ACHN (cell line): ENCODE measurements at regions not wholly inside any gene's neighbourhood (a gene's known extent, or its start where the extent isn't known, plus 50 kb on each side); places are given as distances from the start of the nearest gene placed in this dataset.
"Not testable (repeated sequence)": the region's sequence is repeated elsewhere in the genome, so short reads cannot be mapped to it uniquely, and the experiment has no call there.

Experiments
- DNase-seq: peaks from one replicate; pipeline ENCODE4 v3.0.0-alpha.2; 2015
- in situ Hi-C: cut with HindIII; loops from 2 replicates; pipeline ENCODE4 v1.10.0; 2017; ENCODE audit warnings: low sequenced_read_pairs, low pct_ligation_motif_present, low pct_unique_long_range_greater_than_20kb

DNA sequence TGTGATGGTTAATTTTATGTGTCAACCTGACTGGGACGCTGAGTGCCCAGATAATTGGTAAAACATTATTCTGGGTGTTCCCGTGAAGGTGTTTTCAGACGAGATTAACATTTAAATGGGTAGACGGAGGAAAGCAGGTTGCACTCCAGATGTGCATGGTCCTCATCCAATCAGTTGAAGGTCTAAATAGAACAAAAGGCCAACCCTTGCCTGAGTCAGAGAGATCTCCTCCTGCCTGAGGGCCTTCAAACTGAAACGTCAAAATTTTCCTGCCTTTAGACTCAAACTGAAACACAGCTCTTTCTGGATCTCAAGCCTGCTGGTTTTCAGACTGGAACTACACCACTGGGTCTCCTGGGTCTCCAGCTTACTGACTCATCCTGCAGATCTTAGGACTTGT lies 73.5 kb downstream of the NPIPA8 start:
- DNase-seq, in situ Hi-C loops: not testable (repeated sequence)

- in situ Hi-C loops, DNase-seq: not testable (repeated sequence)
These were observed 74.7 kb downstream of the NPIPA8 start for GRCh38 chr16:18261848-18262247.

DNA sequence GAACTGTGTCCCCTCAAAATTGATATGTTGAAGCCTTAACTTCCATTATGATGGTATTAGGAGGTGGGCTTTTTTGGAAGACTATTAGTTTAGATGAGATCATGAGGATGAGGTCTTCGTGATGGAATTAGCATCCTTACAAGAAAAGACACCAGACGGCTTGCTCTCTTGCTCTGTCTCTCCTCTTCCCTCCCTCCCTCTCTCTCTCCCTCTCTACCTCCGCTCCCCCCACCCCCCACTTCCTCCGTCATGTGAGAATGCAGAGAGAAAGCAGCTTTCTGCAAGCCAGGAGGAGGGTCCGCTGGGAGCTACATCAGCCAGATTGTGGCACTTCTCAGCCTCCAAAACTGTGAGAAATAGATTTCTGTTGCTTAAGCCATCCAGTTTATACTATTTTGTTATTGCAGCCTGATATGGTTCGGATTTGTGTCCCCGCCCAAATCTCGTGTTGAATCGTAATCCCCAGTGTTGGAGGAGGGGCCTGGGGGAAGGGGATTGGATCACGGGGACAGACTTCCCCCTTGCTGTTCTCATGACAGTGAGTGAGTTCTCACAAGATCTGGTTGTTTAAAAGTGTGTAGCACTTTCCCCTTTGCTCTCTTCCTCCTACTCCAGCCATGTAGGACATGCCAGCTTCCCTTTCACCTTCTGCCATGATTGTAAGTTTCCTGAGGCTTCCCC lies 76.9 kb downstream of the NPIPA8 start:
- DNase-seq, in situ Hi-C loops: not testable (repeated sequence)

DNA sequence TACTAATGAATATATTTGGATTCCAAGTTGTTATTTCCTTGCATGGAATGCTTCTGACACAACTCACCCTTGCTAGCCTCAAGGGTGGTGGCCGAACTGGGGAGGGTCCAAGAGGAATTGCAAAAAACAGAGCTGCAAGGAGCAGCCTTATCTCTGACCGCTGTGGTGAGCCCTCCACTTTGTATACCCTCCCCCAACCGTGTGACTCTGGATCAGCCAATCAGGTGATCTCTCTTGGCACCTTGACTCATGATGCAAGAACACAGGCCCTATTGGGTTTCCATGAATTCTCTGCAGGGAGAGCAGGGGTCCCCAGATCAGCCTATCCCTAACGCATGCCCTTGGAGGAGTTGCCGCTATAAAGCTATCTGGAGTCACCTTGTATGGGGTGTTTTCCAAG lies 83.6 kb downstream of the NPIPA8 start:
- in situ Hi-C loops, DNase-seq: not testable (repeated sequence)

GRCh38 chr16:18230505-18230904 lies 106.0 kb downstream of the NPIPA8 start:
- DNase-seq, in situ Hi-C loops: not testable (repeated sequence)

GRCh38 chr16:18222054-18223009 lies 114.2 kb downstream of the NPIPA8 start:
- DNase-seq, in situ Hi-C loops: not testable (repeated sequence)

DNA sequence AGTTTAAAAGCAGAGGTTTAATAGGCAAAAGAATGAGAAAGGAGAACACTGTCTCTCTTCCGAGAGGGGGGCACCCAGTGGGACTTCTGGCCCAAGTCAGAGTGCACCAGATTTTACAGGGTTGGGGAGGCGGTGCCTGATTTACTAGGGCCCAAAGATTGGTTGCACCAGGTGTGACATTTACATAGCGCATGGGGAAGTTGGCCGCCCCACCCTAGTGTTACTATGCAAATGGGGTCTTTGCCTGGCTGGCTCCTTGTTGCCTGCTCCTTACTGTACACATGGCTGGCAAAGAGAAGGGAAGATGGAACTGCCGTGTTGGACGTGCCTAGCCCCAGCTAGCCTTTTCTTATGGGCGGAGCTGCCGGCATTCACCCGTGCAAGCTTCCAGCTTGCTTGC lies 118.8 kb downstream of the NPIPA8 start:
- DNase-seq, in situ Hi-C loops: not testable (repeated sequence)

DNA sequence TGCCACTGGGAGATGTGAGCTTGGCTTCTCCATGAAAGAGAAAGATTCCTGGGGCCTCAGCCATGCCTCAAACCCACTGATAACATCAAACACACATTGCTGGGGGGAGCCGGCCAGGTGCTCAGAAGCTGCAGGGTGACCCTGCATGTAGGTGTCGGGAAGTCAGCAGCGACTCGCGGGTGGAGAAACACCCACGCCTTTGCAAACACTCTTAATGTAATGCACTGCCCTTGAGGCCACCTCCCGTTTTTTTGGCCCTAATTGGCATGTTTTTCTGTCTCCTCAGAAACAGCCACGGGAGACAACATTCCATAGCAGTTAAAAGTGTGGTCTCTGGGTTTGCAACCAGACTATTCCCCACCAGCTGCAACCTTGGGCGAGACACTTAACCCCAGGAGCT lies 119.7 kb downstream of the NPIPA8 start:
- in situ Hi-C loops, DNase-seq: not testable (repeated sequence)

DNA sequence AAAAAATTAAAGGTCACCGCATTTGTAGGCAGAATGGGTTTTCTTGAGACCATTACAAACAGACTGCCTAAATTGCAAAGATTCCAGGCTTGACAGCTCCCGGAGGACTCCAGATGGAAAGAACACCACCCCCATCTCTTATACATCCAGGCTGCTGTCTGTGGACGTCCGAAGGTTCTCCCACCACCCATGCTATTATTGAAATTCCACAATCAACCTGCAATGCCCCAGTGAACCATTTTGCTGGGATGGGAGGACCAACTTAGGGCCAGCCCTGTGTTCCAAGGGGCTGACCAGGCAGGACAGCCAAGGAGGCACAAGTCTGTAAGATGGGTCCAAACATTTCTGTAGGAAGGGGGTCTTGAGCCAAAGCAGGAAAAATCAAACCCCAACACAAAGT lies 122.7 kb downstream of the NPIPA8 start:
- in situ Hi-C loops, DNase-seq: not testable (repeated sequence)

GRCh38 chr16:18211505-18211904 lies 125.0 kb downstream of the NPIPA8 start:
- DNase-seq, in situ Hi-C loops: not testable (repeated sequence)

DNA sequence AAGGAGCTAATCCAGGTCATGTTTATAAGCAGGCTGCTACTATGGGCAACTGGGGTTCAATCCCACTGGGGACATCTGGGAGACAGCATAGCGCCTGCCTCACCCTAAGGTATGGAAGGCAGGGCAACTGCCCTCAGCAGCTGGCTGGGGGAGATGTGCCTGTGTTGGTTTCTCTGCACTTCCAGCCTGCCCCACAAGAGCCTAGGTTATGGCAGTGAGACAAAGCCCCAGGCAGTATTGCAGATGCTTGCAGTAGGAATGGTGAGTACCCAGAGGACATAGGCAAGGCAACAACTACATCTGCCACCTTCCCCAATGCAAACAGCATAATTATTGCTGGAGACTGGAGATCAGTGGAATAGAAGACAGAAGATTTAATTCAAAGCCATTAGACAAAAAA lies 131.8 kb downstream of the NPIPA8 start:
- DNase-seq, in situ Hi-C loops: not testable (repeated sequence)

DNA sequence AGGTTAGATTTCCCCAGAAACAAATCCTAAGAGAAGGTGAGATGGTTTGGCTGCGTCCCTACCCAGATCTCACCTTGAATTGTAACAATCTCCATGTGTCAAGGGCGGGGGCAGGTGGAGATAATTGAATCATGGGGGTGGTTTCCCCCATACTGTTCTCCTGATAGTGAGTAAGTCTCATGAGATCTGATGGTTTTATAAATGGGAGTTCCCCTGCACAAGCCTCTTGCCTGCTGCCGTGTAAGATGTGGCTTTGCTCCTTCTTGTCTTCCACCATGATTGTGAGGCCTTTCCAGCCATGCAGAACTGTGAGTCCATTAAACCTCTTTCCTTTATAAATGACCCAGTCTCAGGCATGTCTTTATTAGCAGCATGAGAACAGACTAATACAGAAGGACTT lies 132.2 kb downstream of the NPIPA8 start:
- in situ Hi-C loops, result not testable (repeated sequence)

GRCh38 chr16:18201511-18201910 lies 135.0 kb downstream of the NPIPA8 start:
- in situ Hi-C loops, result not testable (repeated sequence)

More for the DNA sequence above, 132.2 kb downstream of the NPIPA8 start:
- DNase-seq, result not testable (repeated sequence)

GRCh38 chr16:18192389-18192788 lies 144.1 kb downstream of the NPIPA8 start:
- DNase-seq, in situ Hi-C loops: not testable (repeated sequence)

More at GRCh38 chr16:18201511-18201910, 135.0 kb downstream of the NPIPA8 start:
- DNase-seq, result not testable (repeated sequence)

DNA sequence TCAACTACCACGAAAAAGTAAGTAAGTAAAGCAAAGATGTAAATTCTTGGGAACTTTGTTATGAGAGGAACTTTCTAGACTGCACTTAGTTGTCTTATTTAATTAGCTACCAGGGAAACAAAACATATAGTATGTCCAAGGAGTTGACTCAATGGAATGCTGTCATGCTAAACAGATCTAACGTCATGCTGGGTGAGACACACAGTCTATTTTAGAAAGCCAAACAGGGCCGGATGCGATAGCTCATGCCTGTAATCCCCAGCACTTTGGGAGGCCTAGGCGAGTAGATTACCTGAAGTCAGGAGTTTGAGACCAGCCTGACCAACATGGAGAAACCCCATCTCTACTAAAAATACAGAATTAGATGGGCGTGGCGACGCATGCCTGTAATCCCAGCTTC lies 146.4 kb downstream of the NPIPA8 start:
- DNase-seq, in situ Hi-C loops: not testable (repeated sequence)

- in situ Hi-C loops, DNase-seq: not testable (repeated sequence)
These were observed 151.8 kb downstream of the NPIPA8 start for GRCh38 chr16:18184755-18185154.

- in situ Hi-C loops, DNase-seq: not testable (repeated sequence)
These were observed 155.5 kb downstream of the NPIPA8 start for GRCh38 chr16:18181028-18181427.

DNA sequence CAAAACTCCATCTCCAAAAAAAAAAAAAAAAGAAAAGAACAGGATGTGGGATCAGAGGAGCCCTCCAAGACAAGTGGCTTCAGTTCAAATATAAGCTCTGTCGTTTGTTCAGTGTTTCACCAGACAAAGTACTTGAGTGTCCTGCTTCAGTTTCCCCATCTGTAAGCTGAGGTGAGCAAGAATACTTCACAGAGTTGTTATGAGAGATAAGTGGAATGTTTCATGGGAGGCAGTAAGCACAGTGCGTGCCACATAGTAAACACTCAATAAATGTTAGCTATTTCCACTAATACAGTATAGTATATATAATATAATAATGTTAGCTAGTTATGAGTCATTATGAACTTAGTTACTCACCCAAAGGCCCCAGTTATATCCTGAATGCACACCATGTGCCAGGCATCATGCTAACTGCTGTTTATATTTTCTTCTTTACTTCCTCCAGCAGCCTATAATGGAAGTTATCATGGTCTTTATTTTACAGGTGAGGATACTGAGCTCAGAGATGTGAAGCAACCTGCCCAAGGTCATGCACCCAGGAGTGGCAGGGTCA lies 162.5 kb downstream of the NPIPA8 start:
- DNase-seq, in situ Hi-C loops: not testable (repeated sequence)

DNA sequence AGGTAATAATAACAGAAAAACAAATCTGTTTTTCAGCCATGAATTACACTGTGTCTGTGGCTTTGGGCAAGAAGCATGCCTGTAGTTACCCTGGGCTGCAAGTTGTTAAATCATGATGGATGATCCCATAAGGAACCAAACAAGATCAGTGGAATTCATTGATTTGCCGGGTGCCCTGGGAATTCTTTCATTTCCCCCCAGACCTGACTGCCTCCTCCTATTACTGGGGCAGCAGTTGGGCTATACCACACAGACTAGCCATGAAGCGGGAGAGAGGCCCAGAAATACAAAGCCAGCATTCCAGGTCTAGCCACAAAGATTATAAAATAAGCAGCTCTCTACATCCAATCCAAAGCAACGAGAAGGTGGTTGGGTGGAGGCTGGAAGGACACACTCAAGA lies 174.2 kb downstream of the NPIPA8 start:
- in situ Hi-C loops, DNase-seq: not testable (repeated sequence)
